OCI-M1 (cell line): ENCODE measurements at regions not wholly inside any gene's neighbourhood (a gene's known extent, or its start where the extent isn't known, plus 50 kb on each side); places are given as distances from the start of the nearest gene placed in this dataset.

Experiments
- DNase-seq: peaks from one replicate; lab custom pipeline; 2025; lab: John Stamatoyannopoulos, UW

- no peak for DNase-seq
These were observed 125.0 kb upstream of the EDNRA start for GRCh38 chr4:147355847-147356246.

GRCh38 chr4:147360301-147360700 lies 120.6 kb upstream of the EDNRA start:
- peak; percentile 16 for DNase-seq

GRCh38 chr4:147361726-147362125 lies 119.2 kb upstream of the EDNRA start:
- peak; percentile 58 for DNase-seq

GRCh38 chr4:147362938-147363337 lies 118.0 kb upstream of the EDNRA start:
- no peak for DNase-seq

GRCh38 chr4:147363514-147363913 lies 117.4 kb upstream of the EDNRA start:
- DNase-seq: no peak

- no peak for DNase-seq
These were observed 115.5 kb upstream of the EDNRA start for GRCh38 chr4:147365396-147365795.

GRCh38 chr4:147366164-147366563 lies 114.7 kb upstream of the EDNRA start:
- DNase-seq: peak; percentile 19

- no peak for DNase-seq
These were observed 113.0 kb upstream of the EDNRA start for GRCh38 chr4:147367891-147368290.

GRCh38 chr4:147368948-147369347 lies 111.9 kb upstream of the EDNRA start:
- no peak for DNase-seq

GRCh38 chr4:147370473-147370872 lies 110.4 kb upstream of the EDNRA start:
- DNase-seq: no peak

GRCh38 chr4:147370881-147371280 lies 110.0 kb upstream of the EDNRA start:
- DNase-seq: no peak

GRCh38 chr4:147371661-147372060 lies 109.2 kb upstream of the EDNRA start:
- DNase-seq: no peak

GRCh38 chr4:147378780-147379179 lies 102.1 kb upstream of the EDNRA start:
- no peak for DNase-seq

GRCh38 chr4:147381749-147382148 lies 99.1 kb upstream of the EDNRA start:
- no peak for DNase-seq

- DNase-seq: no peak
These were observed 92.9 kb upstream of the EDNRA start for GRCh38 chr4:147388018-147388417.

- no peak for DNase-seq
These were observed 84.8 kb upstream of the EDNRA start for GRCh38 chr4:147396105-147396504.

- DNase-seq: no peak
These were observed 82.3 kb upstream of the EDNRA start for GRCh38 chr4:147398556-147398955.

- no peak for DNase-seq
These were observed 80.2 kb upstream of the EDNRA start for GRCh38 chr4:147400721-147401120.

GRCh38 chr4:147401221-147401620 lies 79.7 kb upstream of the EDNRA start:
- DNase-seq: no peak

- DNase-seq: peak; percentile 49
These were observed 73.4 kb upstream of the EDNRA start for GRCh38 chr4:147407261-147408045.

GRCh38 chr4:147408189-147408588 lies 72.7 kb upstream of the EDNRA start:
- no peak for DNase-seq

GRCh38 chr4:147409350-147409749 lies 71.5 kb upstream of the EDNRA start:
- no peak for DNase-seq

- no peak for DNase-seq
These were observed 62.7 kb upstream of the EDNRA start for GRCh38 chr4:147418226-147418625.

GRCh38 chr4:147421456-147421855 lies 59.4 kb upstream of the EDNRA start:
- DNase-seq: no peak
